Activated naive CD4-positive, alpha-beta T cell treated with anti-CD3 and anti-CD28 coated beads, Interleukin-2, amount 10 ng/mL, durations not matched to agents 7 days and 5 days (primary cell): ENCODE measurements at regions not wholly inside any gene's neighbourhood (a gene's known extent, or its start where the extent isn't known, plus 50 kb on each side); places are given as distances from the start of the nearest gene placed in this dataset.
A peak's percentile ranks its signal among the peaks of the same experiment; 100 is the strongest.

ENCODE experiments used
- CTCF ChIA-PET: fragments of 350-600 bp; sonication (Branson Sonifier 250); formaldehyde crosslinking; loops from one replicate; lab custom pipeline; 2021; ENCODE audit warnings: antibody characterized with exemption; lab: Charles Lee
- DNase-seq: peaks from one replicate; pipeline ENCODE4 v3.0.0-alpha.2; 2020
- H3K27ac Mint-ChIP-seq: one replicate; pipeline ENCODE4 v1.8.0; 2021; ENCODE audit warnings: mild to moderate bottlenecking, moderate library complexity, mixed read lengths
- H3K27me3 Mint-ChIP-seq: one replicate; pipeline ENCODE4 v1.8.0; 2021; ENCODE audit warnings: mild to moderate bottlenecking, mixed read lengths
- H3K36me3 Mint-ChIP-seq: one replicate; pipeline ENCODE4 v1.8.0; 2021; ENCODE audit warnings: mixed read lengths
- H3K4me1 Mint-ChIP-seq: one replicate; pipeline ENCODE4 v1.8.0; 2021; ENCODE audit warnings: mixed read lengths
- H3K4me3 Mint-ChIP-seq: one replicate; pipeline ENCODE4 v1.8.0; 2021; ENCODE audit warnings: mild to moderate bottlenecking, moderate library complexity, mixed read lengths
- H3K9me3 Mint-ChIP-seq: one replicate; pipeline ENCODE4 v1.8.0; 2021; ENCODE audit warnings: mixed read lengths

DNA sequence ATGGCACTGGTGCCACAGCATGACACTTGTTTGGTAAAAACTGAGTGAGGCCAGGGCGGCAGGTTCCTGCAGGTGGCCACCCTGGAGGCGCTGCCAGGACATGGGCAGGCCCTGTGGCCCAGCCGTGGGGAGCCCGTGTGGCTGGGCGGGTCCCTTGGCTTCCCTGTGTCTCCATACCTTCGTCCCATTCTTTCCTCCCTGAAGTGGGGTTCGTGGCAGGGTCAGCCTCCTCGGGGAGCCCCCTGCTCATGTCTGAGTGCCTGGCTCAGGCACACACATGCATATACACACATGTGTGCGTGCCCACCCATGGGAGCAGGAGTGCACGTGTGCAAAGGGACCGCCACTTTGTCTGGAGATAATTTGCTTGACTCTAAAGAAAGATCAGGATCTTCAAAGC is 86.5 kb upstream of the HDAC4 start:
- no peak overlapping the region for H3K4me3 Mint-ChIP-seq
- no peaks in the 10 kb centered on the region for H3K36me3 Mint-ChIP-seq
- peaks cover 17% of the 10 kb centered on the region for H3K27me3 Mint-ChIP-seq
- no peaks in the 10 kb centered on the region for H3K9me3 Mint-ChIP-seq
- DNase-seq, result no peak
- CTCF ChIA-PET, result no interaction called here
- H3K27ac Mint-ChIP-seq, result no peak overlapping the region
- H3K4me1 Mint-ChIP-seq, result no peaks in the 10 kb centered on the region

DNA sequence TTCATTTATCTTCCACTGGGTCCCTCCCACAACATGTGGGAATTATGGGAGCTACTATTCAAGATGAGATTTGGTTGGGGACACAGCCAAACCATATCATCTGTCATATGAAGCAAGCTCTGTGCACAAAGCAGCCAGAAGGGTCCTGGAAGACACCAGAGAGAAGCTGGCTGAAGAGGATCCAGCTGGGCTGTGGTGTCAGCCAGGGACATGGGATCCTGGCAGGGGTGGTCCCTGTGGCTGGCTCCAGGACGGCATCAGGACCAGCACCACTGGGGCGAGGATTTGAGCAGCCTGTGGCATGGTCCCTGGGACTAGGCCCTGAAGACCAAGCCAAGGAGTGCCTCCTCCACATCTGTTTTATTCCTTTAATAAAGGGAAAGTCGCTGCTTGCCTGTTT is 84.8 kb upstream of the HDAC4 start:
- no peak for DNase-seq
- CTCF ChIA-PET, result no interaction called here
- Mint-ChIP-seq H3K4me1 (no peaks in the 10 kb centered on the region), H3K4me3 (no peak overlapping the region), H3K27ac (no peak overlapping the region), H3K9me3 (no peaks in the 10 kb centered on the region), H3K27me3 (peaks cover 14% of the 10 kb centered on the region), H3K36me3 (no peaks in the 10 kb centered on the region)

DNA sequence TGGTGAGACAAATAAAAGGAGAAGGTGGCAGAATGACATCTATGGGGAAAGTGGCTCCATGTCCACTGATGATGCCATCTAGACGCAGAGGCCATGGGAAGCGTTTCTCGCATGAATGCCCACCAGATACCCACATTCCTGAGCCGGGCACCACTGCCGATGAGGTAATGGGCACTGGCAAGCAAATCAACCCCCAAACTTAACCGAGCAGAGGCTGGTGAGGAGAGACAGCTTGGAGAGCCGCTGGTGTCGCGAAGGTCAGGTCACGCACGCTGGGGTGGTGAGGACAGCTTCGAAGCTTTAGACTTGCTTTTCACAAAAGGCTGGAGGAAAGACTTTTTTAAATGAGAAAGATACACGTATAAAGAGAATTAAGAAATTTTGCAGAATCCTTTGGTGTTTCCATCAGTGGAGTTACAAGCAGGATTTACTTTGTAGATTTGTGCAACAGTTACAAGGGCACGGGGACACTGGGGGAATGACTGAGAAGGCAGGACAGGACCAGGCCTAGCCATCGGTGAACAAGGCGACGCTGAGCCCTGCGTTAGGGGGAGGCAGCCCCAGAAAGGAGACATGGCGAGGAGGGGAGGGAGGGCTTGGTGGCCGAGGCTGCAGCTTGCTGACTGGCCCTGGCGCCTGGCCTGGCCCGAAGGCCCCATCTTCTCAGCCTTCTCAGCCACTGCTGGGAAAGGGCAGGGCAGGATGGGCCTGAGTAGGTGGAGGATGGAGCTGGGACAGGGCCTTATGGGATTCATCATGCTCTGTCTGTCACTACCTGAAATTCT is 83.9 kb upstream of the HDAC4 start:
- Mint-ChIP-seq H3K36me3 (no peaks in the 10 kb centered on the region), H3K27me3 (peaks cover 14% of the 10 kb centered on the region), H3K9me3 (no peaks in the 10 kb centered on the region), H3K4me3 (no peak overlapping the region), H3K4me1 (no peaks in the 10 kb centered on the region), H3K27ac (no peak overlapping the region)
- CTCF ChIA-PET, result no interaction called here
- no peak for DNase-seq

DNA sequence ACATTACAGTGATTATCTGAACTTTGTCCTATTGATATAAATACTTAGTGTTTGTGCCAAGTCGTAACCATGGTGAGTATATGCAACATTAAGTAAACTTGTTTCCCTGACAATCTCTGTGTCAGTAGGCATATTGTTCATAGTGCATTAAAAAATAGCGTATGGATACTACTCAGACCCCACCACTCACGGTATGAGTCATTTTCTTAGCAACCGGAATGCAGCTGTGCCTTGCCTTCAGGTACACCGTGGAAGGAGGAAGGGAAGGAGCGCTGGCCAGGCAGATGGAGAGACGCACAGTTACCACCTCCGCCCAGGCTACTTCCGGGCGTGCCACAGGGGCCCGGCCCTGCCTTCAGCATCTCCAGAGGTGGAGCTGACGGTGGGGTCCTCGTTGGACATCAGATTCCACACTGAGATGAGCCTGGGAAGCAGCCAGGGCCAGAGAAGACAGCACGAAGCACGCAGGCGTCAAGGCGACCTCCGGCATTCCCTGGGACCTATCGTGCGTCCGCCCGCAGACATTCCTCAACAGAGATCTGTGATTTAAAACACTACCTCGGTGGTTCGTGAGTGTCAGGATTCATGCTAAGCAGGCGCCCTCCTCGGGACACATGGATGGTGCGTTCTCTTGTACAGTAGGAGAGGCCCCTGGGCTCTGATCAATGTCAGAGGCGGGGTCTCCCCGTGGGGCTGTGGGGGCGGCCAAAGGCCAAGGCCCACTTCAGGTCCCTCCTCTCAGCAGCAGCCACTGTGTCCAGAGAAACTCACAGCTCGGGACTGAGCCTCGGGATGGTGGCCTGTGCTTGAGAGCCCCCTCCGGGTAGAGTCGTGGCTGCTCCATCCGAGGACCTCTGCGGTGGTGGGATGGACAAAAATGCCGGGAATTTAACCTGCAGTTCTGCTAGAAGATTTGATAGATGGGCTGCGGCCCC is 82.2 kb upstream of the HDAC4 start:
- DNase-seq, result no peak
- H3K27me3 Mint-ChIP-seq, result peaks cover 11% of the 10 kb centered on the region
- no peaks in the 10 kb centered on the region for H3K9me3 Mint-ChIP-seq
- no peaks in the 10 kb centered on the region for H3K36me3 Mint-ChIP-seq
- CTCF ChIA-PET, result no interaction called here
- no peak overlapping the region for H3K4me3 Mint-ChIP-seq
- no peak overlapping the region for H3K27ac Mint-ChIP-seq
- H3K4me1 Mint-ChIP-seq, result no peaks in the 10 kb centered on the region

DNA sequence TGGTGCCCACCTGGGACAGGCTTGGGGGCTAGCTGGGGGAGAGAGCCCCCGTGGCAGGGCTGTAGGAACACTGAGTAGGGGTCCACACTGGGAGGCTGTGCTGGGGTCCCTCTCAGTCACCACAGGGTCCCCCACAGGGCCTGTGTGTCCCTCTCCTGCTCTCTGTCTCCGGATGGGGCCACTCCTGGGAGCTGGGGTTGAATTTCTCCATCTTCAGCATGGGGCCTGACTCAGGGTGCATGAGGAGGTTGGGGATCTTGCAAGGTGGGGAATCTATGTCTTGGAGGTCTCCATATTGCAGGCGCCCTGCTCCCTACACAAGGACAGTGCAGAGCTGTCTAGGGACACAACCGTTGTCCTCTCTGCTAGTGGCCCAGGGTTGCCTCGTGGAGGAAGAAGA is 78.7 kb upstream of the HDAC4 start:
- no peak for DNase-seq
- Mint-ChIP-seq H3K27ac (no peak overlapping the region), H3K36me3 (no peaks in the 10 kb centered on the region), H3K4me3 (no peak overlapping the region), H3K9me3 (no peaks in the 10 kb centered on the region), H3K4me1 (no peaks in the 10 kb centered on the region), H3K27me3 (peaks cover 4% of the 10 kb centered on the region)
- CTCF ChIA-PET, result no interaction called here

DNA sequence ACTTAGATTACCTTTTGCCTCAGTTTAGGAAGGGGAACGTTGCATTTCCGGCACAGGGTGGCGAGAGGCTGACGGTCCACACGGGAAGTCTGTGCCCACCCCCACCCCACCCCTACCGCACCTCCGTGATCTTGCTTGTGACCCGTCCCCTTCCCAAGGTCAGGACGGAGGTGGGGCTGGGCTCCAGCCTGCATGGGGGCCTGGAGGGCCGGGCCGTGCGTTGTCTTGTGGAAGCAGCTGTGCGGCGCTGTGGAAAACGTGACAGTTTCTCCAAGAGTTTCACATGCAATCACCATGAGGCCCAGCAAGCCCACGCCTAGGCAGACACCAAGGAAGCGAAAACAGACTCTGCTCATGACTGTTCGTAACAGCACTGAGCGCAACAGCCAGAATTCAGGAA is 76.8 kb upstream of the HDAC4 start:
- H3K4me3 Mint-ChIP-seq, result no peak overlapping the region
- no peak overlapping the region for H3K27ac Mint-ChIP-seq
- H3K27me3 Mint-ChIP-seq, result peaks cover 19% of the 10 kb centered on the region
- DNase-seq, result no peak
- no peaks in the 10 kb centered on the region for H3K36me3 Mint-ChIP-seq
- no peaks in the 10 kb centered on the region for H3K4me1 Mint-ChIP-seq
- CTCF ChIA-PET, result no interaction called here
- no peaks in the 10 kb centered on the region for H3K9me3 Mint-ChIP-seq

DNA sequence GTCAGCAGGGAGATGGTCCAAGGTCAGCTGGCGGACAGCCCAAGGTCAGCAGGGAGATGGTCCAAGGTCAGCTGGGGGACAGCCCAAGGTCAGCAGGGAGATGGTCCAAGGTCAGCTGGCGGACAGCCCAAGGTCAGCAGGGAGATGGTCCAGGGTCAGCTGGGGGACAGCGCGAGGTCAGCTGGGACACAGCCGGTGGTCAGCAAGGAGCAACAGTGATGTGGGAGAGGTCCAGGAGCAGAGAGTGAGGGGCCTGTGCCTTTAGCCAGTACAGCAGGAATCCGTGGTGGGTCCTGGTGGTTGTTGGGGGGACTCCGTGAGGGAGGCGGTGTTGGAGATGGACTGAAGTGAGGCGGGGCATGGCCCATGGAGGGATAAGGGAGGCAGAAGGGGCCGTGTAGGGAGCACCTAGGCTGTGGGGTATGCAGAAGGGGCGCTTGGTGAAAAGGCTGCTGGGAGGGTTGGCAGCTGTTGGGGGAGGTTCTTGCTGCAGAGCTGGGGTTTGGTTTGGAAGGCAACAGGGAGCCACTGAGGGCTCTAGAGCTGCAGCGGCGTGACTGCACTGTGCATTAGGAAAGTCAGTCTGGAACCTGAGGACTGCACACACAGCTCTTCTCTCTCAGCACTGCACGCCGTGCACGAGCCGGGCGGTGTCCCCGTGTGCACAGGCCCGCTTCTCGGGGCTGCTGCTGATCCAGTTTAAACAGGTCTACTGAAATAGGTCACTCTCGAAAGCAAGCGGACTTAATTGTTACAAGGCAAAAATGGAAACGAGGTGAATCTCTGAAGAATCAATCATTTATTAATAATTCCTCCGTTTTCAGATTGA is 76.2 kb upstream of the HDAC4 start:
- H3K4me1 Mint-ChIP-seq, result no peaks in the 10 kb centered on the region
- peaks cover 21% of the 10 kb centered on the region for H3K27me3 Mint-ChIP-seq
- H3K27ac Mint-ChIP-seq, result no peak overlapping the region
- no peak overlapping the region for H3K4me3 Mint-ChIP-seq
- DNase-seq, result no peak
- no peaks in the 10 kb centered on the region for H3K9me3 Mint-ChIP-seq
- CTCF ChIA-PET, result no interaction called here
- no peaks in the 10 kb centered on the region for H3K36me3 Mint-ChIP-seq

DNA sequence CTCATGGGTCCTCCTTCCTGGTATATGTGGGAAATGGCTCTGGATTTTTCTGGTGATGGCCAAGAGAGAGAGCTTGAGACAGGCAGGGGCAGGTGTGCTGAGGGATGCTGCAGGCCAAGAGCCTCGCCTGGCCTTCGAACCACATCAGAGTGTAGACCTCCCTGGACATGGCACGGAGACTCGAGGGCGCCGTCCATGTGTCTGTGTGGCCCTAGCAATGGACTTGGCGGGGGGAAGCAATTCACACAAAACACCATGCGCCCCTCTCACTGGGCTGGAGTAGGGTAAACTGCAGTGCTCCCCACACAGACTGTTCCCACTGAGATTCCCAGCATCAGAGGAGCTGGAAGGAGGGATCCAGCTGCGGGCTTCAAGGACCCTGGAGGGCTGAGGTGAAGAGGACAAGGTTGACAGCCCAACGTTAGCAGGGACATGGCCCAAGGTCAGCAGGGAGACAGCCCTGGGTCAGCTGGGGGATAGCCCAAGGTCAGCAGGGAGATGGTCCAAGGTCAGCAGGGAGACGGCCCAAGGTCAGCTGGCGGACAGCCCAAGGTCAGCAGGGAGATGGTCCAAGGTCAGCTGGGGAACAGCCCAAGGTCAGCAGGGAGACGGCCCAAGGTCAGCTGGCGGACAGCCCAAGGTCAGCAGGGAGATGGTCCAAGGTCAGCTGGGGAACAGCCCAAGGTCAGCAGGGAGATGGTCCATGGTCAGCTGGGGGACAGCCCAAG is 75.4 kb upstream of the HDAC4 start:
- DNase-seq, result no peak
- no peak overlapping the region for H3K4me3 Mint-ChIP-seq
- no peaks in the 10 kb centered on the region for H3K4me1 Mint-ChIP-seq
- no peak overlapping the region for H3K27ac Mint-ChIP-seq
- no peaks in the 10 kb centered on the region for H3K36me3 Mint-ChIP-seq
- no peaks in the 10 kb centered on the region for H3K9me3 Mint-ChIP-seq
- peaks cover 21% of the 10 kb centered on the region for H3K27me3 Mint-ChIP-seq
- CTCF ChIA-PET, result no interaction called here

DNA sequence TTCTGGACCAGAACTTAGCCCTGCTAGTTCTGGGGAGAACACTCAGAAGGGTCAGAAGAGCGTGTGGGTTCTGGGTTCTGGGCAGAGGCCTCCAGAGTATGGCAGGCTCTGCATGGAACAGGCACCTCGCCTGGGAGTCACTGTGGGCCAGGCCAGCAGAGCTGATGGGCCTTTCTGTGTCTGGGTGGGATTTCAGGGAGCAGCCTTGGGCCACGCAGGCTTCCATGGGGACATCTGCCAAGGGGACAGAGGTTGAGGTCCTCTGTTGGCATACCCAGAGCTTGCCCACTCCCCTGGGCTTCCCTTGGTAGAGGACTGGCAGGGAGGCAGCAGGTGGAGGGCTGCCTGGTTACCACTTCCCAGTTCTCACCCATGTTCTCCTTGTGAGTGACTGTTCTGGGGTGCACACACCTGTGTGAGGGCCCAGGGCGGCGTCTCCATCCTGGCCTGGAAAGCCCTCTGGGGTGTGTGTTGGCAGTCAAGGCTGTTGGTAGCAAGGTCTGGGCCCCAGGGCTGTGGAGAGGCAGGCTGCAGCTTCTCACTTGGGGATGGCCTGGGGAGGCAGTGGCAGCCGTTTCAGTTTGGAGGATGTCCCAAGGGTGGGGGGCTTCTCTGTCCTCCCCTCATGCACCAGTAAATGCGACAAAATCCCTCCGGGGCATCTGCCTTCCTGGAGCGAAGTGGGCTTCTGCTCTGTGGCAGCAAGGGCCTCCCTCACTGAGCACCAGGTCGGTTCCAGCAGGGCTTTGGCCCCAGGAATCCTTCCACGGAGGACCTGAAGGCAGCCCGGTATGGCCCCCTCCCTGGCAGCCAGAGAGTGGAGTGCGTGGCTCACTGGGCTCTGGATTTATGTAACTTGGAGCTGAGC is 74.6 kb upstream of the HDAC4 start:
- H3K27me3 Mint-ChIP-seq, result peaks cover 21% of the 10 kb centered on the region

DNA sequence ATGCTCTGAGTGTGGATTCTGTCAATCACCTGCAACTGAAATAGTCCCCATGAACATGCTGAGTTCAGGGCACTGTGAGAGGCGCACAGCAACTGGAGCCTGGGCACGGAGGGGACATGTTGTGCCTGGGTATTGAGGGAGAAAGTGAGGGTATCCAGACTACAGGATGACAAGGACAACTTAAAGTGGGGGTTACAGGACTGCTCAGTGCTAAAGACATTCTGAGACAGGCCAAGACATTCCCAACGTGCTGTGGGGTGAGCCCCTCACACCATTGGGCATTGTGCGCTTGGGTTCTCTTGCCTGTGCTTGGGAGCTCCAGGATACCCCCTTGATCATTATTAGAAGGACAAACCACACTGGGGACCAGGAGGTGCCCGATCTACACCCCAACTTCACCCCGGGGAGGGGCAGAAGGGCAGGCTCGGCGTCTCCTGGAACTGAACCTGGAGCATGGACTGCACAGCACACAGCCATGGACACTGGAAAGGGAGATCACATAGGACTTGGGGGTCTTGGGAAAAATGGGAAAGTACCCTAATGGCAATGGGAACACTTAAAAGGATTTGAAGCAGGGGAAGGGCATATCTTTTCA is 72.5 kb upstream of the HDAC4 start:
- no peak for DNase-seq
- Mint-ChIP-seq H3K36me3 (no peaks in the 10 kb centered on the region), H3K4me3 (no peak overlapping the region), H3K4me1 (no peaks in the 10 kb centered on the region), H3K27ac (no peak overlapping the region), H3K9me3 (no peaks in the 10 kb centered on the region), H3K27me3 (peaks cover 21% of the 10 kb centered on the region)
- CTCF ChIA-PET, result no interaction called here

More for the DNA sequence above, 74.6 kb upstream of the HDAC4 start:
- Mint-ChIP-seq H3K36me3 (no peaks in the 10 kb centered on the region), H3K4me1 (no peaks in the 10 kb centered on the region), H3K9me3 (no peaks in the 10 kb centered on the region), H3K4me3 (no peak overlapping the region), H3K27ac (no peak overlapping the region)
- peak; percentile 9 for DNase-seq
- CTCF ChIA-PET, result no interaction called here

DNA sequence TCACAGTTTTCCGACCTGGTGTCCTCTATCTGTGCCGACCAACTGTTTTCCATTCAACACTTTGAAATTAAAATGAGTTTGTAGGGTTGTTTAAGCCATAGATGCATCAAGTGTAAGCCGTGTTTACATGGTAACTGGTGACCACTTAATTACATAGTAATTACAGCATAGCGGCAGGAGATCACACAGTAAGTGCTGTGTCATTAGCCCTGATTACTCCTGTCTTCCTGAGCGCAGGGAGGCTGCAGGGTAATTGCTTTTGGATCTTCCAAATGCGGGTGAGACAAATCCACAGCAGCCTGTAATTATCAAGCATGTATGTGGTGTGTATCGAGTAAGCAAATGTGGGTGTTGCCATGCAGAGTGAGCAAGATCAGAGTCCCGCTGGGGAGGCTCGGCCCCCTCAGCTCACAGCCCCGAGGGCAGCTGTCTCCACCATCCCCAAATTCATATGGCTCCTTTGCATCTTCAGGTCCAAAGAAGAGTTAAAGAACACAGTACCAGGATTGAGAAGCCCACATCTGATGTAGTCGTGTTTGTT is 71.5 kb upstream of the HDAC4 start:
- CTCF ChIA-PET, result no interaction called here
- H3K4me1 Mint-ChIP-seq, result no peaks in the 10 kb centered on the region
- DNase-seq, result no peak
- no peak overlapping the region for H3K4me3 Mint-ChIP-seq
- H3K36me3 Mint-ChIP-seq, result no peaks in the 10 kb centered on the region
- peaks cover 21% of the 10 kb centered on the region for H3K27me3 Mint-ChIP-seq
- H3K27ac Mint-ChIP-seq, result no peak overlapping the region
- no peaks in the 10 kb centered on the region for H3K9me3 Mint-ChIP-seq

DNA sequence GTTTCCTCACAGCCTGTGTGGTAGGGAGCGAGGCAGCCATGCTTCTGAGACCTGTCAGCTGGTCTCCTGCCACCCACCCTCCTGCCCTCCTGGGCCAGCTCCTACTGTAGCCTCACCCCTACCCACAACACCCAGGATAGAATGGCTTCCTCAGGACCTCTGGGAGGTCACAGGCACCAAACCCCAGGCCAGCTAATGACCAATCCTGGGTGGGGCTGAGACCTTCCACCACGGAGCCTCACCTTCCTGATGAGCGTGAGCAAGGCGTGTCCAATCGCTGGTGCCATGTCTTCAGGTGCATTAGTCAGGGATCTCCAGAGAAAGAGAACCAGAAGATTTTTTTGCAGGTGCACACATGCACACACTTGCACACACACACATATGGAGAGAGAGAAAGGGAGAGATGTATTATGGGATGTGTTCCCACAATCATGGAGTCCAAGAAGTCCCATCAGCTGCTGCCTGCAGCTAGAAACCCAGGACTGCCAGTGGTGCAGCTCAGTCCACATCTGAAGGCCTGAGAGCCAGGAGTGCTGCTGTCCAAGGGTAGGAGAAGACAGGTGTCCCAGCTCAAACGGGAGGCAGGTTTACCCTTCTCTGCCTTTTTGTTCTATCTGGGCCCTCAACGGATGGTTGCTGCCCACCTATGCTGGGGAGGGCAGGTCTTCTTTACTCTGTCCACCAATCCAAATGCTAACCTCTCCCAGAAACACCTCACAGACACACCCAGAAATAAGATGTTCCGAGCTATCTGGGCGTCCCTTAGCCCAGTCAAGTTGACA is 70.4 kb upstream of the HDAC4 start:
- H3K27me3 Mint-ChIP-seq, result peaks cover 21% of the 10 kb centered on the region
- H3K4me1 Mint-ChIP-seq, result no peaks in the 10 kb centered on the region
- H3K4me3 Mint-ChIP-seq, result no peak overlapping the region
- no peaks in the 10 kb centered on the region for H3K9me3 Mint-ChIP-seq
- no peaks in the 10 kb centered on the region for H3K36me3 Mint-ChIP-seq
- CTCF ChIA-PET, result no interaction called here
- DNase-seq, result no peak
- no peak overlapping the region for H3K27ac Mint-ChIP-seq
